IMR-90 (cell line): ENCODE measurements at regions not wholly inside any gene's neighbourhood (a gene's known extent, or its start where the extent isn't known, plus 50 kb on each side); places are given as distances from the start of the nearest gene placed in this dataset.

Source experiments
- ATAC-seq: fragments of 200-7000 bp; cut with Tn5 transposase; 2 replicates; pipeline ENCODE4 v1.9.1; 2020; ENCODE audit warnings: low read depth, mild to moderate bottlenecking, moderate library complexity
- BruUV-seq: library from RNA; stranded (reverse); fragments of 400-500 nt; replicated peaks from 2 replicates; lab custom pipeline; 2021; lab: Mats Ljungman, UMichigan
- CTCF ChIA-PET: fragments of 300-600 bp; formaldehyde crosslinking; extraction: SDS; loops from one replicate; lab custom pipeline; 2021; ENCODE audit warnings: antibody characterized with exemption; lab: Yijun Ruan, JAX
- POLR2A ChIA-PET: fragments of 300-600 bp; sonication (Branson Sonifier 250); formaldehyde crosslinking; loops from one replicate; lab custom pipeline; 2022; ENCODE audit warnings: antibody characterized with exemption; ENCODE audit not compliant: unreplicated experiment; lab: Charles Lee
- DNase-seq: peaks from one replicate; pipeline ENCODE4 v3.0.0; 2013
- H2AFZ ChIP-seq: replicated peaks from 2 replicates; pipeline ENCODE3; 2013; ENCODE audit warnings: low read length, mild to moderate bottlenecking; ENCODE audit not compliant: poor library complexity
- H2AK5ac ChIP-seq: 2 replicates; pipeline ENCODE4 v1.6.1; 2013; ENCODE audit warnings: low read depth, low read length, inconsistent platforms
- H2AK9ac ChIP-seq: replicated peaks from 2 replicates; pipeline ENCODE3; 2013; ENCODE audit warnings: mild to moderate bottlenecking, low read depth, low read length, moderate library complexity; ENCODE audit not compliant: poor library complexity
- H2BK120ac ChIP-seq: 2 replicates; pipeline ENCODE4 v1.6.1; 2013; ENCODE audit warnings: low read depth, low read length, inconsistent platforms
- H2BK15ac ChIP-seq: 3 replicates; pipeline ENCODE4 v1.6.1; 2013; ENCODE audit warnings: low read depth, low read length, inconsistent platforms
- H2BK20ac ChIP-seq: 2 replicates; pipeline ENCODE4 v1.6.1; 2013; ENCODE audit warnings: low read depth, mild to moderate bottlenecking, inconsistent platforms, low read length, moderate library complexity
- H2BK5ac ChIP-seq: 2 replicates; pipeline ENCODE4 v1.6.1; 2013; ENCODE audit warnings: mild to moderate bottlenecking, low read depth, low read length, inconsistent platforms; ENCODE audit not compliant: poor library complexity, severe bottlenecking
- H3K14ac ChIP-seq: replicated peaks from 2 replicates; pipeline ENCODE4 v1.6.1; 2013; ENCODE audit warnings: low read depth, low read length, inconsistent platforms
- H3K18ac ChIP-seq: 2 replicates; pipeline ENCODE4 v1.6.1; 2013; ENCODE audit warnings: low read depth, low read length, control low read depth
- H3K23ac ChIP-seq: 2 replicates; pipeline ENCODE4 v1.6.1; 2013; ENCODE audit warnings: low read depth, low read length, inconsistent platforms
- H3K27ac ChIP-seq: 2 replicates; pipeline ENCODE4 v1.5.1; 2013; ENCODE audit warnings: mild to moderate bottlenecking, control low read depth, low read length; ENCODE audit not compliant: insufficient read depth
- H3K27me3 ChIP-seq: 2 replicates; pipeline ENCODE4 v1.6.1; 2013; ENCODE audit warnings: low read length; ENCODE audit not compliant: control insufficient read depth, insufficient read depth
- H3K36me3 ChIP-seq: 2 replicates; pipeline ENCODE4 v1.6.1; 2013; ENCODE audit warnings: low read length, mixed read lengths; ENCODE audit not compliant: control insufficient read depth, insufficient read depth
- H3K4ac ChIP-seq: 2 replicates; pipeline ENCODE4 v1.6.1; 2013; ENCODE audit warnings: low read depth, low read length, inconsistent platforms
- H3K4me1 ChIP-seq: 2 replicates; pipeline ENCODE4 v1.6.1; 2013; ENCODE audit warnings: low read length, mixed read lengths; ENCODE audit not compliant: control insufficient read depth, insufficient read depth
- H3K4me2 ChIP-seq: 2 replicates; pipeline ENCODE4 v1.6.1; 2013; ENCODE audit warnings: low read depth, mild to moderate bottlenecking, control low read depth, low read length, moderate library complexity
- H3K4me3 ChIP-seq: 2 replicates; pipeline ENCODE4 v1.5.1; 2013; ENCODE audit warnings: low read depth, mild to moderate bottlenecking, control low read depth, low read length, moderate library complexity; ENCODE audit not compliant: insufficient read depth
- H3K56ac ChIP-seq: 2 replicates; pipeline ENCODE4 v1.6.1; 2013; ENCODE audit warnings: low read length, inconsistent platforms; ENCODE audit not compliant: insufficient read depth; ENCODE audit errors: extremely low read depth
- H3K79me1 ChIP-seq, 2 experiments: 2 replicates each; pipeline ENCODE4 v1.6.1; 2013; ENCODE audit warnings: low read length in 2 of 2, inconsistent platforms in 1 of 2, low read depth in 1 of 2
- H3K9ac ChIP-seq: 2 replicates; pipeline ENCODE4 v1.6.1; 2013; ENCODE audit warnings: low read depth, low read length, control low read depth
- H3K9me1 ChIP-seq: 2 replicates; pipeline ENCODE4 v1.6.1; 2013; ENCODE audit warnings: low read length, inconsistent platforms; ENCODE audit not compliant: insufficient read depth
- H3K9me3 ChIP-seq: 2 replicates; pipeline ENCODE4 v1.6.1; 2013; ENCODE audit warnings: low read length; ENCODE audit not compliant: control insufficient read depth, insufficient read depth
- H4K20me1 ChIP-seq: 2 replicates; pipeline ENCODE4 v1.6.1; 2013; ENCODE audit warnings: low read length, inconsistent platforms; ENCODE audit not compliant: insufficient read depth
- H4K5ac ChIP-seq: 2 replicates; pipeline ENCODE4 v1.6.1; 2013; ENCODE audit warnings: mild to moderate bottlenecking, low read depth, low read length, control low read depth
- H4K8ac ChIP-seq, 2 experiments: 2 replicates each; pipeline ENCODE4 v1.6.1; 2013; ENCODE audit warnings: low read depth in 2 of 2, low read length in 2 of 2, control low read depth in 1 of 2, inconsistent platforms in 1 of 2
- H4K91ac ChIP-seq: 2 replicates; pipeline ENCODE4 v1.6.1; 2013; ENCODE audit warnings: low read depth, low read length, inconsistent platforms; ENCODE audit not compliant: insufficient read depth
- BHLHE40 ChIP-seq: fragments of 150-350 bp; IDR thresholded peaks from 2 replicates; pipeline ENCODE4 v1.6.1; 2016; ENCODE audit warnings: mild to moderate bottlenecking, low read depth, low read length
- CEBPB ChIP-seq: IDR thresholded peaks from 2 replicates; pipeline ENCODE4 v1.6.1; 2012; ENCODE audit warnings: low read depth, low read length, improper control_type of control experiment
- CHD1 ChIP-seq: IDR thresholded peaks from 2 replicates; pipeline ENCODE4 v1.6.1; 2012; ENCODE audit warnings: low read depth, low read length, improper control_type of control experiment
- FOS ChIP-seq: fragments of 150-350 bp; IDR thresholded peaks from 2 replicates; pipeline ENCODE4 v1.6.1; 2016; ENCODE audit warnings: low read depth, low read length
- MAZ ChIP-seq: IDR thresholded peaks from 2 replicates; pipeline ENCODE4 v1.6.1; 2012; ENCODE audit warnings: low read depth, mild to moderate bottlenecking, low read length, improper control_type of control experiment, moderate library complexity, borderline replicate concordance
- MXI1 ChIP-seq: IDR thresholded peaks from 2 replicates; pipeline ENCODE4 v1.6.1; 2012; ENCODE audit warnings: low read depth, mild to moderate bottlenecking, low read length, moderate library complexity, borderline replicate concordance
- NFE2L2 ChIP-seq: fragments of 150-350 bp; IDR thresholded peaks from 2 replicates; pipeline ENCODE4 v1.6.1; 2016; ENCODE audit warnings: low read depth, mild to moderate bottlenecking, low read length
- POLR2A ChIP-seq: IDR thresholded peaks from 2 replicates; pipeline ENCODE4 v1.6.1; 2012; ENCODE audit warnings: mild to moderate bottlenecking, low read depth, low read length
- RAD21 ChIP-seq: IDR thresholded peaks from 2 replicates; pipeline ENCODE4 v1.6.1; 2012; ENCODE audit warnings: low read length, improper control_type of control experiment
- RCOR1 ChIP-seq: IDR thresholded peaks from 2 replicates; pipeline ENCODE4 v1.6.1; 2012; ENCODE audit warnings: mild to moderate bottlenecking, low read length, improper control_type of control experiment; ENCODE audit not compliant: insufficient replicate concordance
- RFX5 ChIP-seq: IDR thresholded peaks from 2 replicates; pipeline ENCODE4 v1.8.0; 2012; ENCODE audit warnings: low read depth, mild to moderate bottlenecking, low read length, moderate library complexity
- SMC3 ChIP-seq: fragments of 150-350 bp; IDR thresholded peaks from 2 replicates; pipeline ENCODE4 v1.6.1; 2016; ENCODE audit warnings: low read depth, mild to moderate bottlenecking, antibody characterized with exemption, low read length, moderate library complexity
- WGBS, 2 experiments: methylation state at CpG; one replicate each; pipeline versions ENCODE4 v1.1.5 to v1.1.7; 2013; ENCODE audit warnings: missing lambda C conversion rate in 2 of 2; ENCODE audit not compliant: insufficient read length in 1 of 2; ENCODE audit errors: extremely low coverage in 2 of 2; 5-methylcytosine and 5-hydroxymethylcytosine counted together
- dilution Hi-C: fragments of 300-500 bp; cut with HindIII; formaldehyde crosslinking; loops from one replicate; pipeline ENCODE4 v1.14.3; 2018; ENCODE audit warnings: low sequenced_read_pairs; ENCODE audit not compliant: unreplicated experiment
- in situ Hi-C: fragments of 300-500 bp; cut with MboI; formaldehyde crosslinking; loops from 3 replicates; pipeline ENCODE4 v1.14.3; 2019; ENCODE audit warnings: low sequenced_read_pairs, inconsistent platforms, mixed read lengths
- intact Hi-C: fragments of 100-400 bp; cut with micrococcal nuclease; formaldehyde crosslinking; loops from 2 replicates; pipeline ENCODE4 v1.10.0; 2022
- TF ChIP-seq, protein P1 (sequence below): fragments of 150-350 bp; IDR thresholded peaks from 2 replicates; pipeline ENCODE4 v1.6.1; 2017; ENCODE audit warnings: mild to moderate bottlenecking, antibody characterized with exemption, low read length, low read depth
- TF ChIP-seq, protein P2 (sequence below): conservative IDR thresholded peaks from 2 replicates; pipeline ENCODE4 v1.5.1; 2012; ENCODE audit warnings: mild to moderate bottlenecking, low read depth, low read length, improper control_type of control experiment
- TF ChIP-seq, protein P3 (sequence below): fragments of 150-350 bp; IDR thresholded peaks from 2 replicates; pipeline ENCODE4 v1.6.1; 2016; ENCODE audit warnings: low read depth, mild to moderate bottlenecking, low read length, moderate library complexity, borderline replicate concordance

GRCh38 chr16:76956841-76957240, 234.1 kb upstream of the MON1B start:
- dilution Hi-C loops (no loop called here), intact Hi-C loops (no loop called here), in situ Hi-C loops (no loop called here)
- Histone ChIP-seq H3K23ac (no peak overlapping the region), H3K9me1 (no peaks in the 10 kb centered on the region), H3K9ac (no peak overlapping the region), H3K27ac (no peak overlapping the region), H4K5ac (no peak overlapping the region), H3K18ac (no peak overlapping the region), H4K8ac (no peak overlapping the region), H4K91ac (no peak overlapping the region), H3K9me3 (no peaks in the 10 kb centered on the region), H3K4ac (no peak overlapping the region), H3K79me1 (no peaks in the 10 kb centered on the region), H2BK20ac (no peak overlapping the region), H2AK5ac (no peak overlapping the region), H3K4me1 (no peaks in the 10 kb centered on the region), H3K14ac (no peak overlapping the region), H3K56ac (no peak overlapping the region), H3K36me3 (no peaks in the 10 kb centered on the region), H2AFZ (no peak overlapping the region), H4K20me1 (no peaks in the 10 kb centered on the region), H3K27me3 (no peaks in the 10 kb centered on the region), H2BK15ac (no peak overlapping the region), H3K4me2 (no peak overlapping the region), H2BK5ac (no peak overlapping the region), H2AK9ac (no peak overlapping the region), H3K4me3 (no peak overlapping the region), H2BK120ac (no peak overlapping the region)
- TF ChIP-seq FOS: no peak
- TF ChIP-seq, protein P1, sequence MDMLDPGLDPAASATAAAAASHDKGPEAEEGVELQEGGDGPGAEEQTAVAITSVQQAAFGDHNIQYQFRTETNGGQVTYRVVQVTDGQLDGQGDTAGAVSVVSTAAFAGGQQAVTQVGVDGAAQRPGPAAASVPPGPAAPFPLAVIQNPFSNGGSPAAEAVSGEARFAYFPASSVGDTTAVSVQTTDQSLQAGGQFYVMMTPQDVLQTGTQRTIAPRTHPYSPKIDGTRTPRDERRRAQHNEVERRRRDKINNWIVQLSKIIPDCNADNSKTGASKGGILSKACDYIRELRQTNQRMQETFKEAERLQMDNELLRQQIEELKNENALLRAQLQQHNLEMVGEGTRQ: no peak
- no peak for TF ChIP-seq RFX5
- TF ChIP-seq MAZ: no peak
- no peak for TF ChIP-seq RAD21
- TF ChIP-seq CEBPB: no peak
- no peak for TF ChIP-seq SMC3
- no peak for TF ChIP-seq BHLHE40
- no peak for TF ChIP-seq RCOR1
- no peak for TF ChIP-seq POLR2A
- TF ChIP-seq, protein P2, sequence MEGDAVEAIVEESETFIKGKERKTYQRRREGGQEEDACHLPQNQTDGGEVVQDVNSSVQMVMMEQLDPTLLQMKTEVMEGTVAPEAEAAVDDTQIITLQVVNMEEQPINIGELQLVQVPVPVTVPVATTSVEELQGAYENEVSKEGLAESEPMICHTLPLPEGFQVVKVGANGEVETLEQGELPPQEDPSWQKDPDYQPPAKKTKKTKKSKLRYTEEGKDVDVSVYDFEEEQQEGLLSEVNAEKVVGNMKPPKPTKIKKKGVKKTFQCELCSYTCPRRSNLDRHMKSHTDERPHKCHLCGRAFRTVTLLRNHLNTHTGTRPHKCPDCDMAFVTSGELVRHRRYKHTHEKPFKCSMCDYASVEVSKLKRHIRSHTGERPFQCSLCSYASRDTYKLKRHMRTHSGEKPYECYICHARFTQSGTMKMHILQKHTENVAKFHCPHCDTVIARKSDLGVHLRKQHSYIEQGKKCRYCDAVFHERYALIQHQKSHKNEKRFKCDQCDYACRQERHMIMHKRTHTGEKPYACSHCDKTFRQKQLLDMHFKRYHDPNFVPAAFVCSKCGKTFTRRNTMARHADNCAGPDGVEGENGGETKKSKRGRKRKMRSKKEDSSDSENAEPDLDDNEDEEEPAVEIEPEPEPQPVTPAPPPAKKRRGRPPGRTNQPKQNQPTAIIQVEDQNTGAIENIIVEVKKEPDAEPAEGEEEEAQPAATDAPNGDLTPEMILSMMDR: no peak
- TF ChIP-seq, protein P3, sequence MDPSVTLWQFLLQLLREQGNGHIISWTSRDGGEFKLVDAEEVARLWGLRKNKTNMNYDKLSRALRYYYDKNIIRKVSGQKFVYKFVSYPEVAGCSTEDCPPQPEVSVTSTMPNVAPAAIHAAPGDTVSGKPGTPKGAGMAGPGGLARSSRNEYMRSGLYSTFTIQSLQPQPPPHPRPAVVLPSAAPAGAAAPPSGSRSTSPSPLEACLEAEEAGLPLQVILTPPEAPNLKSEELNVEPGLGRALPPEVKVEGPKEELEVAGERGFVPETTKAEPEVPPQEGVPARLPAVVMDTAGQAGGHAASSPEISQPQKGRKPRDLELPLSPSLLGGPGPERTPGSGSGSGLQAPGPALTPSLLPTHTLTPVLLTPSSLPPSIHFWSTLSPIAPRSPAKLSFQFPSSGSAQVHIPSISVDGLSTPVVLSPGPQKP: no peak
- TF ChIP-seq MXI1: no peak
- TF ChIP-seq CHD1: no peak
- TF ChIP-seq NFE2L2: no peak
- DNase-seq (no peak), ATAC-seq (no peak)
- no TSS peak for BruUV-seq
- no CpG with 5 or more reads among the region's 2 CpGs for WGBS, 2 experiments
- CTCF ChIA-PET: no interaction called here
- POLR2A ChIA-PET: no interaction called here
